Astrocyte of the hippocampus (primary cell): ENCODE measurements at regions not wholly inside any gene's neighbourhood (a gene's known extent, or its start where the extent isn't known, plus 50 kb on each side); places are given as distances from the start of the nearest gene placed in this dataset.
A peak's percentile ranks its signal among the peaks of the same experiment; 100 is the strongest.
"Not testable (repeated sequence)": the region's sequence is repeated elsewhere in the genome, so short reads cannot be mapped to it uniquely, and the experiment has no call there.

Source experiments
- DNase-seq: peaks from one replicate; pipeline ENCODE4 v3.0.0; 2011; ENCODE audit warnings: low read depth, low spot score

GRCh38 chr10:65234261-65234660 is 1691.6 kb upstream of the LRRTM3 start:
- DNase-seq, result no peak

GRCh38 chr10:65235266-65235665 is 1690.6 kb upstream of the LRRTM3 start:
- DNase-seq, result no peak

GRCh38 chr10:65235846-65236245 is 1690.0 kb upstream of the LRRTM3 start:
- DNase-seq, result no peak

- no peak for DNase-seq
Observed at GRCh38 chr10:65265451-65265954, 1660.3 kb upstream of the LRRTM3 start.

- DNase-seq, result not testable (repeated sequence)
Observed at GRCh38 chr10:65269551-65269950, 1656.3 kb upstream of the LRRTM3 start.

GRCh38 chr10:65270969-65271368 is 1654.9 kb upstream of the LRRTM3 start:
- no peak for DNase-seq

GRCh38 chr10:65273115-65273514 is 1652.7 kb upstream of the LRRTM3 start:
- no peak for DNase-seq

- DNase-seq, result no peak
Observed at GRCh38 chr10:65275296-65275695, 1650.5 kb upstream of the LRRTM3 start.

- no peak for DNase-seq
Observed at GRCh38 chr10:65284495-65285041, 1641.3 kb upstream of the LRRTM3 start.

- DNase-seq, result not testable (repeated sequence)
Observed at GRCh38 chr10:65285726-65286125, 1640.1 kb upstream of the LRRTM3 start.

- DNase-seq, result no peak
Observed at GRCh38 chr10:65291286-65291685, 1634.5 kb upstream of the LRRTM3 start.

GRCh38 chr10:65292551-65292950 is 1633.3 kb upstream of the LRRTM3 start:
- DNase-seq, result no peak

GRCh38 chr10:65294329-65294728 is 1631.5 kb upstream of the LRRTM3 start:
- DNase-seq, result no peak

- DNase-seq, result no peak
Observed at GRCh38 chr10:65301181-65301580, 1624.7 kb upstream of the LRRTM3 start.

- no peak for DNase-seq
Observed at GRCh38 chr10:65306201-65306600, 1619.6 kb upstream of the LRRTM3 start.

- DNase-seq, result no peak
Observed at GRCh38 chr10:65312876-65313275, 1613.0 kb upstream of the LRRTM3 start.

- peak; percentile 61 for DNase-seq
Observed at GRCh38 chr10:65313406-65313805, 1612.4 kb upstream of the LRRTM3 start.

- DNase-seq, result no peak
Observed at GRCh38 chr10:65314253-65314652, 1611.6 kb upstream of the LRRTM3 start.

GRCh38 chr10:65319493-65319892 is 1606.3 kb upstream of the LRRTM3 start:
- no peak for DNase-seq

GRCh38 chr10:65320236-65321026 is 1605.4 kb upstream of the LRRTM3 start:
- peak; percentile 15 for DNase-seq

- no peak for DNase-seq
Observed at GRCh38 chr10:65323802-65324201, 1602.0 kb upstream of the LRRTM3 start.

GRCh38 chr10:65325913-65326312 is 1599.9 kb upstream of the LRRTM3 start:
- no peak for DNase-seq

GRCh38 chr10:65328486-65328885 is 1597.3 kb upstream of the LRRTM3 start:
- no peak for DNase-seq
